ENCODE measurements at regions not wholly inside any gene's neighbourhood (a gene's known extent, or its start where the extent isn't known, plus 50 kb on each side); places are given as distances from the start of the nearest gene placed in this dataset.
"Not testable (repeated sequence)": the region's sequence is repeated elsewhere in the genome, so short reads cannot be mapped to it uniquely, and the experiment has no call there.

GRCh38 chr2:147149575-147150240 is 695.1 kb upstream of the ACVR2A start:
- no peaks in the 10 kb centered on the region for H3K27me3 ChIP-seq
- peaks cover 11% of the 10 kb centered on the region for H3K9me3 ChIP-seq
- H3K4me3 ChIP-seq (ENCODE audit: low read depth in 1 of 2, low read length in 1 of 2): no peak overlapping the region
- no peaks in the 10 kb centered on the region for H3K4me1 ChIP-seq (ENCODE audit: control insufficient read depth in 1 of 2, insufficient read depth in 1 of 2, low read depth in 1 of 2, low read length in 1 of 2)
- no peaks in the 10 kb centered on the region for H3K36me3 ChIP-seq
- no peak overlapping the region for H3K27ac ChIP-seq
- TF ChIP-seq, protein P1, sequence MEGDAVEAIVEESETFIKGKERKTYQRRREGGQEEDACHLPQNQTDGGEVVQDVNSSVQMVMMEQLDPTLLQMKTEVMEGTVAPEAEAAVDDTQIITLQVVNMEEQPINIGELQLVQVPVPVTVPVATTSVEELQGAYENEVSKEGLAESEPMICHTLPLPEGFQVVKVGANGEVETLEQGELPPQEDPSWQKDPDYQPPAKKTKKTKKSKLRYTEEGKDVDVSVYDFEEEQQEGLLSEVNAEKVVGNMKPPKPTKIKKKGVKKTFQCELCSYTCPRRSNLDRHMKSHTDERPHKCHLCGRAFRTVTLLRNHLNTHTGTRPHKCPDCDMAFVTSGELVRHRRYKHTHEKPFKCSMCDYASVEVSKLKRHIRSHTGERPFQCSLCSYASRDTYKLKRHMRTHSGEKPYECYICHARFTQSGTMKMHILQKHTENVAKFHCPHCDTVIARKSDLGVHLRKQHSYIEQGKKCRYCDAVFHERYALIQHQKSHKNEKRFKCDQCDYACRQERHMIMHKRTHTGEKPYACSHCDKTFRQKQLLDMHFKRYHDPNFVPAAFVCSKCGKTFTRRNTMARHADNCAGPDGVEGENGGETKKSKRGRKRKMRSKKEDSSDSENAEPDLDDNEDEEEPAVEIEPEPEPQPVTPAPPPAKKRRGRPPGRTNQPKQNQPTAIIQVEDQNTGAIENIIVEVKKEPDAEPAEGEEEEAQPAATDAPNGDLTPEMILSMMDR (IDR thresholded peaks at IDR 0.05): no peak

- H3K27me3 ChIP-seq: no peaks in the 10 kb centered on the region
- H3K27ac ChIP-seq: no peak overlapping the region
- peaks cover 11% of the 10 kb centered on the region for H3K9me3 ChIP-seq
- no peaks in the 10 kb centered on the region for H3K4me1 ChIP-seq (ENCODE audit: control insufficient read depth in 1 of 2, insufficient read depth in 1 of 2, low read depth in 1 of 2, low read length in 1 of 2)
- no peak overlapping the region for H3K4me3 ChIP-seq (ENCODE audit: low read depth in 1 of 2, low read length in 1 of 2)
- H3K36me3 ChIP-seq: no peaks in the 10 kb centered on the region
- TF ChIP-seq, protein P1 (IDR thresholded peaks at IDR 0.05): no peak
Observed at GRCh38 chr2:147147802-147148201, 697.0 kb upstream of the ACVR2A start.

DNA sequence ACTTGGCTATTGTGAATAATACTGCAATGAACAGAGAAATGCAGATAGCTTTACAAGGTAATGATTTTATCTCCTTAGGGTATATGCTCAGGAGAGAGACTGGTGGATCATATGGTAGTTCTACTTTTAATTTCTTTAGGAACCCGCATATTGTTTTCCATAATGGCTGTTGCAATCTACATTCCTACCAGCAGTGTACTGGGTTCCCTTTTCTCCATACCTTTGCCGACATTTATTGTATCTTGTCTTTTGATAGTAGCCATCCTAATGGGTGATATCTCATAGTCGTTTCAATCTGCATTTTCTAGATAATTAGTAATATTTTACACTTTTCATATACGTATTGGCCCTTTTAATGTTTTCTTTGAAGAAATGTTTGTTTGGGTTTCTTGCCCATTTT is 702.9 kb upstream of the ACVR2A start:
- Histone ChIP-seq H3K27me3 (no peaks in the 10 kb centered on the region), H3K9me3 (no peaks in the 10 kb centered on the region), H3K27ac (no peak overlapping the region), H3K4me1 (ENCODE audit: control insufficient read depth in 1 of 2, insufficient read depth in 1 of 2, low read depth in 1 of 2, low read length in 1 of 2) (no peaks in the 10 kb centered on the region), H3K4me3 (ENCODE audit: low read depth in 1 of 2, low read length in 1 of 2) (no peak overlapping the region), H3K36me3 (no peaks in the 10 kb centered on the region)
- TF ChIP-seq, protein P1 (IDR thresholded peaks at IDR 0.05): no peak

GRCh38 chr2:147139732-147140131 is 705.1 kb upstream of the ACVR2A start:
- not testable (repeated sequence) for H3K4me3 ChIP-seq (ENCODE audit: low read depth in 1 of 2, low read length in 1 of 2); H3K27me3 ChIP-seq; H3K9me3 ChIP-seq; H3K27ac ChIP-seq; H3K36me3 ChIP-seq; H3K4me1 ChIP-seq (ENCODE audit: control insufficient read depth in 1 of 2, insufficient read depth in 1 of 2, low read depth in 1 of 2, low read length in 1 of 2)

- no peaks in the 10 kb centered on the region for H3K36me3 ChIP-seq
- no peak overlapping the region for H3K4me3 ChIP-seq (ENCODE audit: low read depth in 1 of 2, low read length in 1 of 2)
- H3K27me3 ChIP-seq: no peaks in the 10 kb centered on the region
- TF ChIP-seq, protein P1 (IDR thresholded peaks at IDR 0.05): no peak
- no peaks in the 10 kb centered on the region for H3K4me1 ChIP-seq (ENCODE audit: control insufficient read depth in 1 of 2, insufficient read depth in 1 of 2, low read depth in 1 of 2, low read length in 1 of 2)
- H3K9me3 ChIP-seq: no peaks in the 10 kb centered on the region
- no peak overlapping the region for H3K27ac ChIP-seq
Observed at GRCh38 chr2:147137711-147138110, 707.1 kb upstream of the ACVR2A start.

DNA sequence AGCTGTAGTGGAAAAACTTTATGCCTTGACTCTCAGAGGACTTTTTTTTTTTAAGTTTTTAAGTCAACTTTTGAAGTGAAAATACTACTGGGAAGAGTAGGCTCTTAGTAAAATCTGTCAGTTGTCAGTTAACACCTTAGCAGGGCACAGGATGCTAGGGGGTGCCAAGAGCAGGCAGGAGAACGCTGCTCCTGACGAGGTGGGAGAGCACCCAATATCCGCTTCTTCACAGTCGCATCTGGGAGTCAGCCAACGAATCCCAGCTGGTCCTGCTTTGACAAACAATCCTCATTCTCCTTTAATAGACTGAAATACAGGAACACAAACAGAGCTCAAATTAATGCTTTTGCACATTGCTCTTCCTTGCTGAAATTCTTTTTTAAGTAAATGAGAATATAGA is 709.5 kb upstream of the ACVR2A start:
- Histone ChIP-seq H3K36me3 (no peaks in the 10 kb centered on the region), H3K4me1 (ENCODE audit: control insufficient read depth in 1 of 2, insufficient read depth in 1 of 2, low read depth in 1 of 2, low read length in 1 of 2) (no peaks in the 10 kb centered on the region), H3K9me3 (no peaks in the 10 kb centered on the region), H3K27ac (no peak overlapping the region), H3K27me3 (no peaks in the 10 kb centered on the region), H3K4me3 (ENCODE audit: low read depth in 1 of 2, low read length in 1 of 2) (no peak overlapping the region)
- TF ChIP-seq, protein P1 (IDR thresholded peaks at IDR 0.05): no peak

Data from neutrophil (primary cell).